ENCODE measurements at regions not wholly inside any gene's neighbourhood (a gene's known extent, or its start where the extent isn't known, plus 50 kb on each side); places are given as distances from the start of the nearest gene placed in this dataset.

GRCh38 chr5:118017536-118017935 is 970.8 kb downstream of the DTWD2 start:
- TF ChIP-seq CTCF (conservative IDR thresholded peaks at IDR 0.05; ENCODE audit: low read length), result no peak
- no peak for TF ChIP-seq EZH2phosphoT487 (IDR thresholded peaks at IDR 0.05; ENCODE audit: borderline replicate concordance, low read depth, low read length)
